Endothelial cell of umbilical vein (primary cell): ENCODE measurements at regions not wholly inside any gene's neighbourhood (a gene's known extent, or its start where the extent isn't known, plus 50 kb on each side); places are given as distances from the start of the nearest gene placed in this dataset.

ENCODE experiments used
- BruUV-seq: library from RNA; stranded (reverse); fragments of 400-500 nt; replicated peaks from 2 replicates; lab custom pipeline; 2021; lab: Mats Ljungman, UMichigan
- CTCF ChIA-PET: fragments of 300-600, 350-600 bp; sonication (Branson Sonifier 250); formaldehyde crosslinking; loops from one replicate; lab custom pipeline; 2021; ENCODE audit warnings: antibody characterized with exemption, inconsistent platforms; lab: Charles Lee
- POLR2A ChIA-PET: fragments of 300-600, 350-600 bp; sonication (Branson Sonifier 250); formaldehyde crosslinking; loops from one replicate; lab custom pipeline; 2021; ENCODE audit warnings: antibody characterized with exemption, inconsistent platforms; lab: Charles Lee
- DNase-seq: peaks from one replicate; pipeline ENCODE4 v3.0.0-alpha.2; 2011; ENCODE audit warnings: low read depth, low spot score
- FAIRE-seq: peaks from 2 replicates; lab custom pipeline; 2011; peaks lifted over from hg19 to GRCh38; lab: Jason Lieb, UNC
- H2AFZ ChIP-seq: 2 replicates; pipeline ENCODE4 v1.6.0; 2012; ENCODE audit warnings: low read depth, low read length, control low read depth, inconsistent platforms
- H3K27ac ChIP-seq: 2 replicates; pipeline ENCODE4 v1.5.1; 2011; ENCODE audit warnings: low read depth, mild to moderate bottlenecking, control low read depth, low read length, moderate library complexity; ENCODE audit not compliant: insufficient read depth
- H3K27me3 ChIP-seq, 2 experiments: 2 replicates each; pipeline versions ENCODE4 v1.6.0 to v1.6.1; 2011; ENCODE audit warnings: low read length in 2 of 2, mixed read lengths in 1 of 2; ENCODE audit not compliant: control insufficient read depth in 2 of 2, insufficient read depth in 2 of 2
- H3K36me3 ChIP-seq, 2 experiments: 2 replicates in 1 of 2; 3 replicates in 1 of 2; pipeline ENCODE4 v1.5.1; 2011; ENCODE audit warnings: low read length in 2 of 2, mild to moderate bottlenecking in 1 of 2, moderate library complexity in 1 of 2; ENCODE audit not compliant: control insufficient read depth in 2 of 2, insufficient read depth in 2 of 2; ENCODE audit errors: extremely low read depth in 1 of 2
- H3K4me1 ChIP-seq: 3 replicates; pipeline ENCODE4 v1.5.1; 2011; ENCODE audit warnings: mild to moderate bottlenecking, low read length; ENCODE audit not compliant: control insufficient read depth, insufficient read depth; ENCODE audit errors: extremely low read depth
- H3K4me2 ChIP-seq: 2 replicates; pipeline ENCODE4 v1.6.1; 2011; ENCODE audit warnings: low read length, control low read depth, mixed read lengths; ENCODE audit not compliant: insufficient read depth
- H3K4me3 ChIP-seq, 3 experiments: fragments of 200-600 bp in 1 of 3; sonication (generic), shearing (Covaris generic) in 1 of 3; replicated peaks in 1 of 3; 2 replicates each; pipeline ENCODE4 v1.5.1; 2011 to 2016; ENCODE audit warnings: control low read depth in 3 of 3, low read length in 3 of 3, mild to moderate bottlenecking in 2 of 3, inconsistent platforms in 1 of 3, low read depth in 1 of 3, moderate library complexity in 1 of 3; ENCODE audit not compliant: insufficient read depth in 1 of 3
- H3K79me2 ChIP-seq: 2 replicates; pipeline ENCODE4 v1.6.0; 2012; ENCODE audit warnings: low read length, inconsistent platforms; ENCODE audit not compliant: control insufficient read depth, insufficient read depth
- H3K9ac ChIP-seq: replicated peaks from 2 replicates; pipeline ENCODE3; 2011; ENCODE audit warnings: low read length, control low read depth; ENCODE audit not compliant: insufficient read depth; ENCODE audit errors: extremely low read depth
- H3K9me1 ChIP-seq: replicated peaks from 3 replicates; pipeline ENCODE4 v1.6.0; 2011; ENCODE audit warnings: mild to moderate bottlenecking, low read length; ENCODE audit not compliant: control insufficient read depth, insufficient read depth; ENCODE audit errors: extremely low read depth
- H3K9me3 ChIP-seq: replicated peaks from 2 replicates; pipeline ENCODE4 v1.5.1; 2012; ENCODE audit warnings: low read length, inconsistent platforms; ENCODE audit not compliant: control insufficient read depth, insufficient read depth
- H4K20me1 ChIP-seq: replicated peaks from 2 replicates; pipeline ENCODE3; 2011; ENCODE audit warnings: mild to moderate bottlenecking, low read length; ENCODE audit not compliant: control insufficient read depth, insufficient read depth; ENCODE audit errors: extremely low read depth
- EZH2 ChIP-seq: IDR thresholded peaks from 2 replicates; pipeline ENCODE4 v1.6.1; 2012; ENCODE audit warnings: borderline replicate concordance, low read depth, mild to moderate bottlenecking, moderate library complexity, low read length, inconsistent platforms; ENCODE audit not compliant: severe bottlenecking
- FOS ChIP-seq: IDR thresholded peaks from 2 replicates; pipeline ENCODE4 v1.6.1; 2011; ENCODE audit warnings: mild to moderate bottlenecking, low read length, moderate library complexity, borderline replicate concordance; ENCODE audit not compliant: insufficient read depth
- GATA2 ChIP-seq: IDR thresholded peaks from 2 replicates; pipeline ENCODE4 v1.7.0; 2011; ENCODE audit warnings: low read depth, mild to moderate bottlenecking, moderate library complexity, mixed read lengths, low read length; ENCODE audit not compliant: insufficient read length, insufficient read depth
- JUN ChIP-seq: IDR thresholded peaks from 2 replicates; pipeline ENCODE4 v1.6.1; 2011; ENCODE audit warnings: borderline replicate concordance, low read depth; ENCODE audit not compliant: insufficient read length, insufficient read depth
- MYC ChIP-seq: IDR thresholded peaks from one replicate; pipeline ENCODE4 v1.6.1; 2011; ENCODE audit warnings: mild to moderate bottlenecking, low read depth, low read length
- POLR2A ChIP-seq: IDR thresholded peaks from 2 replicates; pipeline ENCODE4 v1.6.1; 2012; ENCODE audit warnings: low read depth, mild to moderate bottlenecking, control low read depth, low read length
- POLR2AphosphoS5 ChIP-seq: IDR thresholded peaks from 2 replicates; pipeline ENCODE4 v1.6.1; 2012; ENCODE audit warnings: low read depth, mild to moderate bottlenecking, control low read depth, low read length, moderate library complexity; ENCODE audit not compliant: insufficient read depth
- dilution Hi-C: fragments of 300-500 bp; cut with MboI; formaldehyde crosslinking; loops from one replicate; pipeline ENCODE4 v1.15.0; 2019; ENCODE audit warnings: low sequenced_read_pairs; ENCODE audit not compliant: extremely low pct_ligation_motif_present
- intact Hi-C: fragments of 100-400 bp; cut with micrococcal nuclease; formaldehyde crosslinking; loops from one replicate; pipeline ENCODE4 v1.10.0; 2022
- TF ChIP-seq, protein P1 (sequence below): IDR thresholded peaks from 2 replicates; pipeline ENCODE4 v1.6.1; 2011; ENCODE audit not compliant: insufficient read depth, insufficient read length
- TF ChIP-seq, protein P2 (sequence below), 2 donors: IDR thresholded peaks; 1 replicate in 1 of 2; 2 replicates in 1 of 2; pipeline ENCODE4 v1.5.1; 2011; ENCODE audit warnings: low read length in 2 of 2, mild to moderate bottlenecking in 2 of 2, moderate library complexity in 2 of 2, control low read depth in 1 of 2, inconsistent platforms in 1 of 2, low read depth in 1 of 2; ENCODE audit not compliant: insufficient read depth in 1 of 2; ENCODE audit errors: extremely low read depth in 1 of 2

DNA sequence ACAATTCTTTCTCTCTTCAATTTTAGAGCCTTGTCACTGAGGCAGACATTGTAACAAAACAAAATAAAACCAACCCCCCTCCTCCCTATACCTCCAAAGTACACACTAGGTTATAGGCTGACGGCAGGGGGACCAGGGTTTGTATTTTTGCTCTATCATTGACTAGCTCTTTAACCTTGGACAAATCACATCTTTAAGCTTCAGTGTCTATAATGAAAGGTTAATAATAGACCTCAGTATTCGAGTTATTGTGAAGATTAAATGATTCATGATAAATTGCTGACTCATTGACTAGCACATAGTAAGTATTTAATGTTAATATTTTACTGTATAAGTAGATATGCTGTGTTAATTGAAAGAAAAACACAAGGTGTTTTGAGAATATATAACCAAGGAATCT lies 1267.6 kb upstream of the ADGRL2 start:
- no peak for FAIRE-seq
- ChIA-PET POLR2A (no interaction called here), CTCF (no interaction called here)
- Histone ChIP-seq H3K27me3 (no peaks in the 10 kb centered on the region), H3K9ac (no peak overlapping the region), H2AFZ (no peak overlapping the region), H3K4me3 (no peak overlapping the region), H3K36me3 (no peaks in the 10 kb centered on the region), H4K20me1 (no peaks in the 10 kb centered on the region), H3K4me2 (no peak overlapping the region), H3K4me1 (no peaks in the 10 kb centered on the region), H3K9me1 (no peaks in the 10 kb centered on the region), H3K27ac (no peak overlapping the region), H3K79me2 (no peaks in the 10 kb centered on the region), H3K9me3 (no peaks in the 10 kb centered on the region)
- no TSS peak for BruUV-seq
- TF ChIP-seq GATA2 (no peak), MYC (no peak), JUN (no peak), POLR2A (no peak)
- TF ChIP-seq, protein P1, sequence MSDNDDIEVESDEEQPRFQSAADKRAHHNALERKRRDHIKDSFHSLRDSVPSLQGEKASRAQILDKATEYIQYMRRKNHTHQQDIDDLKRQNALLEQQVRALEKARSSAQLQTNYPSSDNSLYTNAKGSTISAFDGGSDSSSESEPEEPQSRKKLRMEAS: no peak
- DNase-seq: no peak
- dilution Hi-C loops: no loop called here
- intact Hi-C loops: no loop called here

DNA sequence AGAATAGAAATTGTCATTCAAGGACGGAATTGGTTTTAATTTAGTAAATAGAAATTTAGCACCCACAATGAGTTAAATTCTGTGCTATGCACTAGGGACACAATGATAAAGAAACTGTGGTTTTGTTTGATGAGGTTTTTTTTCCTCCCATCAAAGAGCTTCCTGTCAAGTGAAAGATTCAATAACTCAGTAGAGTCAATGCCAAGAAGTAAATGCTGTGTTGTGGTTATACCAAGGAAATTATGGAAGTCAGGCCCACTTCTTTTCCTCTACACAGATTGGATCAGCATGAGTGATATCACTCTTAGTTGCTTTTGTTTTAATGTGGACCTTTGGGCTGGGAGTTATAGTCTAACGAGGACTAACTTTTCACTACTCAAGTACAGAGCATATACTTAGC lies 1269.6 kb upstream of the ADGRL2 start:
- dilution Hi-C loops: no loop called here
- no peak overlapping the region for H3K27ac ChIP-seq
- no peaks in the 10 kb centered on the region for H3K79me2 ChIP-seq
- H3K36me3 ChIP-seq: no peaks in the 10 kb centered on the region
- CTCF ChIA-PET: no interaction called here
- H3K4me2 ChIP-seq: no peak overlapping the region
- no peaks in the 10 kb centered on the region for H4K20me1 ChIP-seq
- FAIRE-seq (no peak), DNase-seq (no peak)
- POLR2A ChIA-PET: no interaction called here
- TF ChIP-seq, protein P2, sequence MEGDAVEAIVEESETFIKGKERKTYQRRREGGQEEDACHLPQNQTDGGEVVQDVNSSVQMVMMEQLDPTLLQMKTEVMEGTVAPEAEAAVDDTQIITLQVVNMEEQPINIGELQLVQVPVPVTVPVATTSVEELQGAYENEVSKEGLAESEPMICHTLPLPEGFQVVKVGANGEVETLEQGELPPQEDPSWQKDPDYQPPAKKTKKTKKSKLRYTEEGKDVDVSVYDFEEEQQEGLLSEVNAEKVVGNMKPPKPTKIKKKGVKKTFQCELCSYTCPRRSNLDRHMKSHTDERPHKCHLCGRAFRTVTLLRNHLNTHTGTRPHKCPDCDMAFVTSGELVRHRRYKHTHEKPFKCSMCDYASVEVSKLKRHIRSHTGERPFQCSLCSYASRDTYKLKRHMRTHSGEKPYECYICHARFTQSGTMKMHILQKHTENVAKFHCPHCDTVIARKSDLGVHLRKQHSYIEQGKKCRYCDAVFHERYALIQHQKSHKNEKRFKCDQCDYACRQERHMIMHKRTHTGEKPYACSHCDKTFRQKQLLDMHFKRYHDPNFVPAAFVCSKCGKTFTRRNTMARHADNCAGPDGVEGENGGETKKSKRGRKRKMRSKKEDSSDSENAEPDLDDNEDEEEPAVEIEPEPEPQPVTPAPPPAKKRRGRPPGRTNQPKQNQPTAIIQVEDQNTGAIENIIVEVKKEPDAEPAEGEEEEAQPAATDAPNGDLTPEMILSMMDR (IDR thresholded peaks at IDR 0.05; ENCODE audit: extremely low read depth in 1 of 2, insufficient read depth in 1 of 2, low read depth in 1 of 2, low read length in 2 of 2): no peak
- TF ChIP-seq EZH2: no peak
- TF ChIP-seq GATA2: no peak
- no peak for TF ChIP-seq POLR2AphosphoS5
- no peak for TF ChIP-seq MYC
- TF ChIP-seq POLR2A: no peak
- TF ChIP-seq, protein P1: no peak
- TF ChIP-seq JUN: no peak
- TF ChIP-seq FOS: no peak
- H3K27me3 ChIP-seq: no peaks in the 10 kb centered on the region
- H3K4me1 ChIP-seq: no peaks in the 10 kb centered on the region
- no peaks in the 10 kb centered on the region for H3K9me3 ChIP-seq
- no TSS peak for BruUV-seq
- H3K9ac ChIP-seq: no peak overlapping the region
- H3K4me3 ChIP-seq: no peak overlapping the region
- intact Hi-C loops: no loop called here
- H2AFZ ChIP-seq: no peak overlapping the region
- H3K9me1 ChIP-seq: no peaks in the 10 kb centered on the region
